Ascending aorta (tissue), 2 donors: ENCODE measurements at regions not wholly inside any gene's neighbourhood (a gene's known extent, or its start where the extent isn't known, plus 50 kb on each side); places are given as distances from the start of the nearest gene placed in this dataset.

Experiments used
- DNase-seq, 2 donors: peaks; one replicate each; pipeline ENCODE4 v3.0.0-alpha.2; 2019; ENCODE audit warnings: low spot score in 2 of 2
- H3K27ac ChIP-seq, 2 donors: fragments of 200-600 bp; sonication (generic); one replicate each; pipeline ENCODE4 v1.5.1; 2016 to 2017; ENCODE audit warnings: mild to moderate bottlenecking in 1 of 2
- H3K27me3 ChIP-seq: fragments of 200-600 bp; sonication (generic); one replicate; pipeline ENCODE4 v1.5.1; 2017
- H3K36me3 ChIP-seq, 2 donors: fragments of 200-600 bp; sonication (generic); one replicate each; pipeline ENCODE4 v1.5.1; 2016
- H3K4me1 ChIP-seq, 2 donors: fragments of 200-600 bp; sonication (generic); one replicate each; pipeline ENCODE4 v1.5.1; 2016 to 2017; ENCODE audit warnings: mild to moderate bottlenecking in 1 of 2
- H3K4me3 ChIP-seq, 2 donors: fragments of 200-600 bp; sonication (generic); one replicate each; pipeline ENCODE4 v1.5.1; 2016 to 2017; ENCODE audit warnings: mild to moderate bottlenecking in 1 of 2
- H3K9me3 ChIP-seq, 2 donors: fragments of 200-600 bp; sonication (generic); one replicate each; pipeline ENCODE4 v1.5.1; 2016
- CTCF ChIP-seq, 3 experiments: fragments of 200-600 bp in 2 of 3; fragments of 450-650 bp in 1 of 3; sonication (generic) in 2 of 3; IDR thresholded peaks; one replicate each; pipeline ENCODE4 v1.5.1; 2016 to 2019; ENCODE audit warnings: antibody characterized with exemption in 3 of 3, mild to moderate bottlenecking in 1 of 3, moderate library complexity in 1 of 3
- intact Hi-C: fragments of 100-400 bp; cut with DNase I; formaldehyde crosslinking; loops from one replicate; pipeline ENCODE4 v1.15.1; 2023

- Histone ChIP-seq H3K27me3 (no peaks in the 10 kb centered on the region), H3K9me3 (no peaks in the 10 kb centered on the region), H3K36me3 (no peaks in the 10 kb centered on the region), H3K4me1 (no peaks in the 10 kb centered on the region), H3K4me3 (no peak overlapping the region), H3K27ac (no peak overlapping the region)
- TF ChIP-seq CTCF (IDR thresholded peaks at IDR 0.05), result no peak
- no peak for DNase-seq
- intact Hi-C loops, result no loop called here
Observed at GRCh38 chr7:84879570-84880325, 307.1 kb downstream of the SEMA3D start.

GRCh38 chr7:84877943-84878570, 308.8 kb downstream of the SEMA3D start:
- no peaks in the 10 kb centered on the region for H3K4me1 ChIP-seq
- no peak for TF ChIP-seq CTCF (IDR thresholded peaks at IDR 0.05)
- no peak for DNase-seq
- intact Hi-C loops, result no loop called here
- H3K4me3 ChIP-seq, result no peak overlapping the region
- H3K27ac ChIP-seq, result no peak overlapping the region
- no peaks in the 10 kb centered on the region for H3K9me3 ChIP-seq
- H3K27me3 ChIP-seq, result no peaks in the 10 kb centered on the region
- H3K36me3 ChIP-seq, result no peaks in the 10 kb centered on the region

GRCh38 chr7:84876061-84876821, 310.6 kb downstream of the SEMA3D start:
- Histone ChIP-seq H3K27ac (no peak overlapping the region), H3K36me3 (no peaks in the 10 kb centered on the region), H3K9me3 (no peaks in the 10 kb centered on the region), H3K4me1 (no peaks in the 10 kb centered on the region), H3K4me3 (no peak overlapping the region), H3K27me3 (no peaks in the 10 kb centered on the region)
- TF ChIP-seq CTCF (IDR thresholded peaks at IDR 0.05), result no peak
- intact Hi-C loops, result no loop called here
- DNase-seq, result no peak

GRCh38 chr7:84865560-84865959, 321.3 kb downstream of the SEMA3D start:
- intact Hi-C loops, result no loop called here
- no peaks in the 10 kb centered on the region for H3K36me3 ChIP-seq
- H3K27me3 ChIP-seq, result no peaks in the 10 kb centered on the region
- no peak overlapping the region for H3K27ac ChIP-seq
- DNase-seq, result no peak
- H3K4me3 ChIP-seq, result no peak overlapping the region
- no peaks in the 10 kb centered on the region for H3K9me3 ChIP-seq
- no peak for TF ChIP-seq CTCF (IDR thresholded peaks at IDR 0.05)
- no peaks in the 10 kb centered on the region for H3K4me1 ChIP-seq

GRCh38 chr7:84857336-84857735, 329.5 kb downstream of the SEMA3D start:
- Histone ChIP-seq H3K27ac (no peak overlapping the region), H3K4me1 (no peaks in the 10 kb centered on the region), H3K36me3 (no peaks in the 10 kb centered on the region), H3K4me3 (no peak overlapping the region), H3K27me3 (no peaks in the 10 kb centered on the region), H3K9me3 (no peaks in the 10 kb centered on the region)
- intact Hi-C loops, result no loop called here
- DNase-seq, result no peak
- TF ChIP-seq CTCF (IDR thresholded peaks at IDR 0.05), result no peak
